Mesendoderm (in vitro differentiated cells): ENCODE measurements at regions not wholly inside any gene's neighbourhood (a gene's known extent, or its start where the extent isn't known, plus 50 kb on each side); places are given as distances from the start of the nearest gene placed in this dataset.

Source experiments
- DNase-seq: peaks from one replicate; pipeline ENCODE4 v3.0.0; 2013
- H2AK5ac ChIP-seq: 2 replicates; pipeline ENCODE4 v1.6.1; 2013; ENCODE audit warnings: low read length, inconsistent platforms
- H2BK120ac ChIP-seq: 2 replicates; pipeline ENCODE4 v1.6.1; 2013; ENCODE audit warnings: low read depth, mild to moderate bottlenecking, low read length, moderate library complexity, mixed read lengths
- H2BK15ac ChIP-seq: replicated peaks from 2 replicates; pipeline ENCODE4 v1.6.1; 2013; ENCODE audit warnings: low read depth, mild to moderate bottlenecking, moderate library complexity
- H2BK5ac ChIP-seq: 2 replicates; pipeline ENCODE4 v1.6.1; 2013; ENCODE audit warnings: low read length, inconsistent platforms
- H3K18ac ChIP-seq: 2 replicates; pipeline ENCODE4 v1.6.1; 2013; ENCODE audit warnings: mild to moderate bottlenecking, low read length, mixed read lengths
- H3K23ac ChIP-seq: one replicate; pipeline ENCODE4 v1.6.1; 2013; ENCODE audit warnings: low read length
- H3K27ac ChIP-seq: 2 replicates; pipeline ENCODE4 v1.5.1; 2013; ENCODE audit warnings: low read depth, mild to moderate bottlenecking, inconsistent platforms, low read length, moderate library complexity
- H3K27me3 ChIP-seq: 2 replicates; pipeline ENCODE4 v1.6.1; 2013; ENCODE audit warnings: low read length, control low read depth, mild to moderate bottlenecking, inconsistent platforms; ENCODE audit not compliant: insufficient read depth, poor library complexity
- H3K36me3 ChIP-seq: 2 replicates; pipeline ENCODE4 v1.6.1; 2013; ENCODE audit warnings: low read length, inconsistent platforms; ENCODE audit not compliant: control insufficient read depth, insufficient read depth
- H3K4ac ChIP-seq: one replicate; pipeline ENCODE4 v1.6.1; 2013; ENCODE audit warnings: low read depth, mild to moderate bottlenecking, low read length, moderate library complexity
- H3K4me1 ChIP-seq: 2 replicates; pipeline ENCODE4 v1.6.1; 2013; ENCODE audit warnings: low read depth, low read length, inconsistent platforms; ENCODE audit not compliant: control insufficient read depth
- H3K4me2 ChIP-seq: 2 replicates; pipeline ENCODE4 v1.6.1; 2013; ENCODE audit warnings: low read length
- H3K4me3 ChIP-seq: 2 replicates; pipeline ENCODE4 v1.5.1; 2013; ENCODE audit warnings: mild to moderate bottlenecking, low read length
- H3K56ac ChIP-seq: one replicate; pipeline ENCODE4 v1.6.1; 2013; ENCODE audit warnings: low read length
- H3K79me1 ChIP-seq: 2 replicates; pipeline ENCODE4 v1.6.1; 2013; ENCODE audit warnings: low read length, inconsistent platforms
- H3K79me2 ChIP-seq: 2 replicates; pipeline ENCODE4 v1.6.1; 2013; ENCODE audit warnings: mild to moderate bottlenecking, low read length; ENCODE audit not compliant: control insufficient read depth, insufficient read depth
- H3K9ac ChIP-seq: 2 replicates; pipeline ENCODE4 v1.6.1; 2013; ENCODE audit warnings: low read length, inconsistent platforms
- H4K5ac ChIP-seq: one replicate; pipeline ENCODE4 v1.6.1; 2013; ENCODE audit warnings: low read length
- H4K8ac ChIP-seq: one replicate; pipeline ENCODE4 v1.6.1; 2013; ENCODE audit warnings: low read depth, mild to moderate bottlenecking, control low read depth, low read length, moderate library complexity
- WGBS: extraction: QIAGEN DNeasy Blood & Tissue Kit; methylation state at CpG from one replicate; pipeline ENCODE4 v1.1.7; 2013; ENCODE audit warnings: low lambda C conversion rate, missing lambda C conversion rate; ENCODE audit not compliant: insufficient coverage; ENCODE audit errors: extremely low coverage; 5-methylcytosine and 5-hydroxymethylcytosine counted together

GRCh38 chr1:195637539-195637938 is 970.7 kb downstream of the KCNT2 start:
- WGBS: no CpG with 5 or more reads among the region's 5 CpGs
- H2AK5ac ChIP-seq: no peak overlapping the region

GRCh38 chr1:195618287-195618686 is 990.0 kb downstream of the KCNT2 start:
- Histone ChIP-seq H2BK120ac (no peak overlapping the region), H3K23ac (no peak overlapping the region), H2BK15ac (no peak overlapping the region), H4K8ac (no peak overlapping the region), H3K4ac (no peak overlapping the region), H3K79me1 (no peaks in the 10 kb centered on the region), H4K5ac (no peak overlapping the region), H3K4me3 (no peak overlapping the region), H3K27me3 (no peaks in the 10 kb centered on the region), H3K4me2 (no peak overlapping the region), H3K56ac (no peak overlapping the region), H3K4me1 (no peaks in the 10 kb centered on the region), H2AK5ac (no peak overlapping the region), H3K18ac (no peak overlapping the region), H3K79me2 (no peaks in the 10 kb centered on the region), H3K36me3 (no peaks in the 10 kb centered on the region), H3K27ac (no peak overlapping the region), H2BK5ac (no peak overlapping the region), H3K9ac (no peak overlapping the region)
- WGBS: no CpG with 5 or more reads among the region's 3 CpGs
- no peak for DNase-seq

More at GRCh38 chr1:195637539-195637938, 970.7 kb downstream of the KCNT2 start:
- H3K23ac ChIP-seq: no peak overlapping the region
- H3K4ac ChIP-seq: no peak overlapping the region
- no peaks in the 10 kb centered on the region for H3K79me1 ChIP-seq
- no peak overlapping the region for H4K5ac ChIP-seq
- no peak overlapping the region for H3K9ac ChIP-seq
- no peak overlapping the region for H3K56ac ChIP-seq
- H3K36me3 ChIP-seq: no peaks in the 10 kb centered on the region
- H2BK120ac ChIP-seq: no peak overlapping the region
- no peak overlapping the region for H4K8ac ChIP-seq
- H3K79me2 ChIP-seq: no peaks in the 10 kb centered on the region
- DNase-seq: no peak
- H3K4me2 ChIP-seq: no peak overlapping the region
- no peak overlapping the region for H2BK15ac ChIP-seq
- H3K27me3 ChIP-seq: no peaks in the 10 kb centered on the region
- H3K4me3 ChIP-seq: no peak overlapping the region
- no peaks in the 10 kb centered on the region for H3K4me1 ChIP-seq
- no peak overlapping the region for H2BK5ac ChIP-seq
- H3K27ac ChIP-seq: no peak overlapping the region
- no peak overlapping the region for H3K18ac ChIP-seq

- H3K27ac ChIP-seq: no peak overlapping the region
- no peaks in the 10 kb centered on the region for H3K79me2 ChIP-seq
- H2BK5ac ChIP-seq: no peak overlapping the region
- no peaks in the 10 kb centered on the region for H3K36me3 ChIP-seq
- no peak overlapping the region for H3K9ac ChIP-seq
- no peak overlapping the region for H3K4ac ChIP-seq
- H3K79me1 ChIP-seq: no peaks in the 10 kb centered on the region
- no peak overlapping the region for H2BK15ac ChIP-seq
- no peaks in the 10 kb centered on the region for H3K27me3 ChIP-seq
- H3K4me1 ChIP-seq: no peaks in the 10 kb centered on the region
- DNase-seq: no peak
- no peak overlapping the region for H3K4me2 ChIP-seq
- no peak overlapping the region for H2AK5ac ChIP-seq
- H3K4me3 ChIP-seq: no peak overlapping the region
- no peak overlapping the region for H3K56ac ChIP-seq
- H4K5ac ChIP-seq: no peak overlapping the region
- no peak overlapping the region for H2BK120ac ChIP-seq
- no peak overlapping the region for H3K18ac ChIP-seq
- H3K23ac ChIP-seq: no peak overlapping the region
- no CpG with 5 or more reads among the region's 2 CpGs for WGBS
- no peak overlapping the region for H4K8ac ChIP-seq
Measured at GRCh38 chr1:195617106-195617505, 991.1 kb downstream of the KCNT2 start.

- H3K36me3 ChIP-seq: no peaks in the 10 kb centered on the region
- no peak overlapping the region for H2BK120ac ChIP-seq
- H3K18ac ChIP-seq: no peak overlapping the region
- no peak overlapping the region for H3K56ac ChIP-seq
- H3K9ac ChIP-seq: no peak overlapping the region
- no peak overlapping the region for H3K27ac ChIP-seq
- no peaks in the 10 kb centered on the region for H3K4me1 ChIP-seq
- no peak overlapping the region for H2AK5ac ChIP-seq
- H3K79me2 ChIP-seq: no peaks in the 10 kb centered on the region
- no peak overlapping the region for H3K4ac ChIP-seq
- H3K79me1 ChIP-seq: no peaks in the 10 kb centered on the region
- H3K4me2 ChIP-seq: no peak overlapping the region
- H3K27me3 ChIP-seq: no peaks in the 10 kb centered on the region
- no peak overlapping the region for H3K4me3 ChIP-seq
- DNase-seq: peak; percentile 32
- no peak overlapping the region for H3K23ac ChIP-seq
- H2BK15ac ChIP-seq: no peak overlapping the region
- no CpG with 5 or more reads among the region's 1 CpG for WGBS
- no peak overlapping the region for H4K8ac ChIP-seq
- H2BK5ac ChIP-seq: no peak overlapping the region
- no peak overlapping the region for H4K5ac ChIP-seq
Measured at GRCh38 chr1:195608883-195609282, 999.4 kb downstream of the KCNT2 start.

GRCh38 chr1:195606483-195606882 is 1001.8 kb downstream of the KCNT2 start:
- H3K79me1 ChIP-seq: no peaks in the 10 kb centered on the region
- H2AK5ac ChIP-seq: no peak overlapping the region
- H3K4me1 ChIP-seq: no peaks in the 10 kb centered on the region
- H3K9ac ChIP-seq: no peak overlapping the region
- H2BK15ac ChIP-seq: no peak overlapping the region
- no peak overlapping the region for H3K56ac ChIP-seq
- WGBS: no CpG with 5 or more reads among the region's 1 CpG
- no peak overlapping the region for H2BK5ac ChIP-seq
- H3K4me3 ChIP-seq: no peak overlapping the region
- H3K18ac ChIP-seq: no peak overlapping the region
- H4K8ac ChIP-seq: no peak overlapping the region
- DNase-seq: no peak
- H3K27ac ChIP-seq: no peak overlapping the region
- no peak overlapping the region for H3K4ac ChIP-seq
- no peak overlapping the region for H4K5ac ChIP-seq
- no peaks in the 10 kb centered on the region for H3K36me3 ChIP-seq
- no peak overlapping the region for H3K4me2 ChIP-seq
- H2BK120ac ChIP-seq: no peak overlapping the region
- no peaks in the 10 kb centered on the region for H3K27me3 ChIP-seq
- no peaks in the 10 kb centered on the region for H3K79me2 ChIP-seq
- H3K23ac ChIP-seq: no peak overlapping the region

GRCh38 chr1:195604287-195604686 is 1004.0 kb downstream of the KCNT2 start:
- Histone ChIP-seq H3K4me1 (no peaks in the 10 kb centered on the region), H2AK5ac (no peak overlapping the region), H3K9ac (no peak overlapping the region), H3K4ac (no peak overlapping the region), H3K27me3 (no peaks in the 10 kb centered on the region), H3K79me2 (no peaks in the 10 kb centered on the region), H3K27ac (no peak overlapping the region), H3K4me3 (no peak overlapping the region), H2BK5ac (no peak overlapping the region), H2BK15ac (no peak overlapping the region), H3K36me3 (no peaks in the 10 kb centered on the region), H3K79me1 (no peaks in the 10 kb centered on the region), H2BK120ac (no peak overlapping the region), H4K8ac (no peak overlapping the region), H3K18ac (no peak overlapping the region), H3K56ac (no peak overlapping the region), H4K5ac (no peak overlapping the region), H3K23ac (no peak overlapping the region), H3K4me2 (no peak overlapping the region)
- DNase-seq: no peak
- WGBS: no CpG with 5 or more reads among the region's 1 CpG
